HG03060 (cell line): ENCODE measurements at regions not wholly inside any gene's neighbourhood (a gene's known extent, or its start where the extent isn't known, plus 50 kb on each side); places are given as distances from the start of the nearest gene placed in this dataset.

Experiments
- ATAC-seq: cut with Tn5 transposase; IDR thresholded peaks from one replicate; pipeline ENCODE4 v1.9.1; 2021; ENCODE audit warnings: low read depth, moderate number of reproducible peaks; ENCODE audit not compliant: unreplicated experiment

DNA sequence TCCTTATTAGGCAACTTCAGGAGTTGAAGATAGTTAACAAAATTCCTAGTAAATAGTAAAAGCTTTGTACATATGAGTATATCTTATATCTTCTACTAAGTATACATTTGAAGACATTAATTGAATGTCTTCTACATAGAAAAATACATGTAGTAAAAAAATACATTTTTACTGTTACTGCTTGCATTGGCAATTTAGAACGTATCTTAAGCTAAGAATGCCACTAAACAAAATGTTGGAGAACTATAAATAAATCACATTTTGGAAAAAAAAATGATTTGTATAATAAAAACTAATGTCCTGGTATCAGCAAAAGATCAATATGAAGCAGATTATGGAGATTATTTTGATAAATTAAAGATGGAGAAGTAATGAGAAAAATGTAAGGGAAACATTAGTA, 434.2 kb upstream of the SLC8A1 start:
- ATAC-seq = no peak

DNA sequence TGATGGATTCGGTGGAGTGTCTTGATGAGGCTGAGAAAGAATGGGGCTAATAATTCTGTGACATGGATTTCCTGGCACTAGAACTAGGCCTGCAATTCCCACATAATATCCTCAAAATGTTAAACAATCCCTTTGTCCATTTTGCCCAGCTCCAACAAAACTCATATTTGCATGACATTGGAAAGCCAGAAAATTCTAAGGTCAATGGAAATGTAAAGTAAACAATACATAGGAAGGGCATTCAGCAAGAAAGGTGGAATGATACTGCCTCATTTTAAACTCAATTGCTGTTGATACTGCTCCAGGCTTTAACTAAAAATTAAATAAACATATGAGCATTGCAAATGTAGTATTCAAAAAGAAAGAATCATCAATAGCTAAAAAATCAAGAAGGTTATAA, 434.8 kb upstream of the SLC8A1 start:
- ATAC-seq = no peak

DNA sequence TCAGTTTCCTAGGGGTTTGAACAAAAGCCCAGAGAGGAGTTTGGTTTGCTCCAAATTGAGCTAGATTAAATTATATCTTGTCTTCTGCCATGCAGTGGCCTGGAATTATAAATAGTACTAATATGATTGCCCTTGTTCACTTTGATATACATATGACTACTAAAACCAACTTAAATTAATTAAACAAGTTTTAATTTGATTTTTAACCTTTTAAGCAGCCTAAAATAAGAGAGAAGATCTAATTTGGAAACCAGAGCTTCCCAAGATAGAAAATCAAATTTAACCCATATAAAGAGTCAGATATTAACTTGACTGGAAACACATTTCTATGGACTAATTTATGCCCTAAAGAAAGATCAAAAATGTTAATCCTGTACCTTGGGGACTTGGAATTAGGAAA, 444.5 kb upstream of the SLC8A1 start:
- ATAC-seq = no peak

DNA sequence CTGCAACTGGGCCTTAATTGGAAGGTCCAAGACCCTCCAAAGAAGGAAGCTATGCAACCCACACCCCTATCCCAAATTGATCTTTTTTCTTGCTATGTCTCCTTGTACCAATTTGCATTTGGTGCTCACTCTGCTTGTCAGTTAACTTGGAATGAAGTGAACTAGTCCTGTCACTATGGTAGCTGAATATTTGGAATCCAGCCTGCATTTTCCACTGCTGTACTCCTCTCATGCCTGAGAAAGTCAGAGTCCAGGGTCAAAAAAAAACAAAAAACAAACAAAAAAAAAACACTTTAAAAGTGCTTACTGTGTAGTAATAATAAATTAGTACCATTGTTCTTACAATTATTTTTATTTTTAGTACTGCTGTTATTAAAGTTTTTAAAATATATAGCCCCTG, 462.8 kb upstream of the SLC8A1 start:
- ATAC-seq = no peak

DNA sequence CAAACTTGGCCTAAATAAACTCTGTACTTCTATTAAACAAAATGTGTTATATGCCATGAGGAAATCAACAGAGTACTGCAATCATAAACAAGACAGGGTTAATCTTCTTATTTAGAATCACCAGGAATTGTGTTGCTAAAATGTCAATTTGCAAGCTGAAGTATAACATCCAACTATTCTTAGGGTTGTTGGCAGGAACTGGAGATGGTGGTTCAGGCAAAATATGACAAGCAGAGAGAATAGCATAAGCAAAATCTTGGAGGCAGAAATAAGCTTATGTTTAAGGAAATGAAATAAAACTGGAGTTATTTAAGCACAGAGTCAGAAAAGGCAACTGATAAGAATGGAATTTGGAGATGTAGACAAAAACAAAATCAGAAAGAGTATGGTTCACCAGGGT, 463.8 kb upstream of the SLC8A1 start:
- no peak for ATAC-seq

DNA sequence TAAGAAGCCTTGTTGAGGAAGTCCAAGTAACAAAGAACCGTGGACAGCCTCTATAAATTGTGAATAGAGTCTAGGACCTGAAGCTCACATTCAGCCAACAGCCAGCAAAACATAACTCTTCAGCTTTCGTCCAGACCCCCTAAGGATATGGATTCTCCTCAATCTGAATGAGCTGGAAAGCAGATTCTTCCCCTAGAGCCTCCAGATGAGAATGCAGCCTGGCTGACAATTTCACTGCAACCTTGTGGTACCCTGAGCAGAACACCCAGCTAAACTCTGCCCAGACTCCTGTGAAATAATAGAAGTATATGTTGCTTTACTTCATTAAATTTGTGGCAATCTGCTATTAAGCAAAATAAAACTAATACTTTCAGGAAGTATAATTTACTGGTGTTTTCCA, 483.5 kb upstream of the SLC8A1 start:
- no peak for ATAC-seq

DNA sequence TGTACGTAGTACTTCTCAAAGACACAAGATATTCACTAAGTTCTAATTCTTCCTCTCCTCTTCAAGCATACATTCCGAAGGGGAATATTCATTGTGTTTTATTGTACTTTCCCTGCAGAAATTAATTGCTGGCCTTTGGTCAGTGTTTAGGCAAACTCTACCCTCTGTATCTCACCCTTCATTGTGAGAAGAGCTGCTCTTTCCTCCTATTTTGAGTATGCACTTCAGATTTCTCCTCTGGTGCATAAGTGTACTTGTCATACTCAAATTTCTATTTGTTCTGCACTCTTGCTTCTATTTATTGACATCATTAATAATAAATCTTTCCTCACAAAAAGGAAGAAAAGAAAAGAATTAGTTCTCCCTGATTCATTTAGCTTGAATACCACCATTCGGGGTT, 485.4 kb upstream of the SLC8A1 start:
- ATAC-seq = no peak

DNA sequence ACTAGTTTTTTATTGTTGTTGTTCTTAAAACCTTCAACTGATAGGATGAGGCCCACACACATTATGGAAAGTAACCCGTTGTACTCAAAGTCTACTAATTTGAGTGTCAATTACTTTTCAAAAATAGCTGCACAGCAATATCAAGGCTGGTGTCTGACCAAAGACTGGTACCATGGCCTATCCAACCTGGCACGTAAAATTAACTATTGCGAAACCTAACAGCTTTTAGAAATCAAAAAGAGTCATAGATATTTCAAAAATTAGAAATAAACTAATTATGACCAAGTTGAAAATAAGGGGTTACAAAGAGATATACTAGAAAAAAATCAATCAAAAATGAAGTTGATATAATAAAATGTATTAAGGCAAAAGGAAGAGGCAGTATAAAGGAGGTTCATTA, 501.5 kb upstream of the SLC8A1 start:
- no peak for ATAC-seq

DNA sequence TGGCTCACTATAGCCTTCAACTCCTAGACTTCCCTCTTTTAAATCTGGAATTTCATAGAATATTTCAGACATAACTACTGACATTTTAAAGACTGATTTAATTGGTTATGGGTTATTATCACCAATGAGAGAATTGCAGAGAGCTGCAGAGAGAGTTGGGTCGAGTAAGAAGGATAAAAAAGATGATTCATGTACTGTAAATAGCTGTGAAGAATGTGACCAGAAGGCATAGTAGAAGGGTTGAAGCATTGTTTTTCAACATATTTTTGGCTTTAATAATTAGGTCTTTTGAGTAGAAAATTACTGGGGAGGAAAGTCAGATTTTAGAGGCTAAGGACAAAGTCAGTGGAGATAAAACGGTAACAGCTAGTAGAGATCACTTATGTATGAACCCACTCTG, 503.2 kb upstream of the SLC8A1 start:
- ATAC-seq = no peak

DNA sequence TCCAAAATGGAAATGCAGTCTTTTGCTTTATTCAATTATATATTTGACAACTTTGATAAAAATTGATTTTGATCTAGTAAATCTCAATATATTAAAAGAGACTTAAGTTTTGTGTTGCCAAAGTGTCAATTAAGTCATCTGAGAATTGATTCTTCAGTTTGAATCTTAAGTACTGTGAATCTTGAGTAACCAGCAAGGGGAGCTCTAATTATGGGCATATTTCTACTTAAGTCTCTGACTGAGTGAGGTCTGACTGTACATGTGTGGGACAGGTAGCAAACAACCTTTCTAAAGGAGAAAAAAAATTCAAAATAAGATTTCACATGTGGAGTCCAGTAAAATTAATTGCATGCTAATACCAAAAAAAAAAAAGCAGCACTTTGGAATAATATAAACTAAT, 503.7 kb upstream of the SLC8A1 start:
- no peak for ATAC-seq

DNA sequence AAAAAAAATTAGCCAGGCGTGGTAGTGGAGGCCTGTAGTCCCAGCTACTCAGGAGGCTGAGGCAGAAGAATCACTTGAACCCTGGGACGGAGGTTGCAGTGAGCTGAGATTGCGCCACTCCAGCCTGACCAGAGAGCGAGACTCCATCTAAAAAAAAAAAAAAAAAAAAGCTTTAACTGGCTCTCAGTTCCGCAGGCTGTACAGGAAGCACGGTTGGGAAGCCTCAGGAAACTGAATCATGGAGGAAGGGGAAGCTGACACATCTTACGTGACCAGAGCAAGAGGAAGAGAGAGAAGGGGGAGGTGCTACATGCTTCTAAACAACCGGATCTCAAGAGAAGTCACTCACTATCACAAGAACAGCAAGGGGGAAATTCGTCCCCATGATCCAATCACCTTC, 505.6 kb upstream of the SLC8A1 start:
- ATAC-seq = no peak

DNA sequence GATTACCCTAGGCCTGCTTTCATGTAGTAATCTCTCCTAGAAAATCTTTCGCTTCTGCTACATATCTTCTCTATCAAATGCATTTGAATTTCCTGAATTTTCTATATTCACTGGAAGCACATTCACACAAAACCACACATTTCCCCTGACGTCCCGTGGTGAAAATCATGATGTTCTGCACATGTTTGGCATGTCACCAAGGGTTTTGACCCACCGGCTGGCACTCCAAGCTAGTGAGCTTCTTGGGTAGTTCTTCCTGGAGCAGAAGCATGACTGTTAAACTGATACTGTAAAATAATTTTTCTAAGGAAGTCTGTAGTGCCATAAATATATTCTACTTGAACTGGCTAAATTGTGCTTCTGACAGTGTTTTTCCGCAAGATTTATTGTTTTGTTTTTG, 510.1 kb upstream of the SLC8A1 start:
- no peak for ATAC-seq

DNA sequence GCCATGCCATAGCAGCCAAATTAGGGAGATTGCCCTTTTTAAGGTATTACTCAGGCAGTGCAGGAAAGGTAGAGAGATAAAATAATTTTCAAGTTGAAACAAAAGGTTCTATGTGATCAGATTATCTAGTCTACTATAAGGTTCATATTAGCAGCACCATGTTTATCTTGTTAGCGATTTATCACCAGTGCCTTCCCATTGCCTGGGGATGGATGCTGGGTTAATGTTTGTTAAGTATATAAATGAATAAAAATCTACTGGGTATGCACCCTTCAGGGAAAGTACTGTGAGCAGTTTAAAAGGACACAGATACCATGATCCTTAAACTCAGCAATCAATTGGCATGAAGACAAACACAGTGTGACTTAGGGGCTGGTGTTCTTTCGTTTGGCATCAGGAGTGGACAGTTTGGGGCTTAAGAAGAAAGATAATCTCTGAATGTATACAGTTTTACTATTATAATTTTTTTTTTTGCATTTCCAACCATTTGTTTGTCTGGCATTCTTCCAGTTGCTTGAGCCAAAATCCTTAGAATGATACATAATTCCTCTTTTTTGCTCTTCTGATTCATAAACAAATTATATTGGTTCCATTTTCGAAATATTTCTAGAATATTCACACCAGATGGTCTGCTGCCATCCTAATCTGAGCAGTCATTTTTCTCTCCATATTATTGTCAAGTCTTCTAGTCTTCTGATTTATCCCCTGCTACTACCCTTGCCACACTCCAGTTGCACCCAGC, 512.8 kb upstream of the SLC8A1 start:
- no peak for ATAC-seq

DNA sequence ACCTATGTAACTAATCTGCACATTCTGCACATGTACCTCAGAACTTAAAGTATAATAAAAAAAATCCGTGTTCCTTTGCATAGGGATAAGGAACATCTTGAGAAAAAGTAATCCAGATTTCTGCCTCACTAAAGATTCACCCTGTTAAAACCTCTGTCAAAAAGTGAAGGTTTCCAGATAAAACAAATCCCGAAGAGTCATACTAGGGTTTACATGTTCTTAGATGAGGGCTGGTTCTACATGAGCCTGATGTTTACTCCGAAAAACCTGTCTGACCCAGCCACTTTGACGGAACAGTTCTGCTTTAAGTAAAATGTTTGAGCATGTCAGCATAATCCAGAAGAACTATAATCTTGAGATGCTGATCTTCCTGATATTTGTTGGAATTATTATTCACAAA, 515.6 kb upstream of the SLC8A1 start:
- ATAC-seq = no peak

DNA sequence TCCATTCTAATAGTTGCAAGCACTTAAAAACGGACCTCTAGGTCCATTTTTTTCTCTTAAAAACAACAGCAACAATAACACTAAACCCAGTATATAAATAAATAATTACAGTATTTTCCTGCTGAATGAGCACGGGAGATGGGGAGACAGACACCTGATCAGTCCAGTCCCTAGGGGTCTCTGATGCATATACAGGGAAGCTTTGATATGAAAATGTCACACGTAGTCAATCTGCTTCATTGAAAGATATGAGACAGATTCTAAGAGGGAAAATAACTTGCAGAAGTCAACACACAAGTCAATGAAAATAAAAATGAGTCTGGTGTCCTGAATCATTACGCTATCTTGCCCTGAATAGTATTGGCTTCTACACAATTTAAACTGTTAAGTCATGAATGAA, 523.3 kb upstream of the SLC8A1 start:
- no peak for ATAC-seq

DNA sequence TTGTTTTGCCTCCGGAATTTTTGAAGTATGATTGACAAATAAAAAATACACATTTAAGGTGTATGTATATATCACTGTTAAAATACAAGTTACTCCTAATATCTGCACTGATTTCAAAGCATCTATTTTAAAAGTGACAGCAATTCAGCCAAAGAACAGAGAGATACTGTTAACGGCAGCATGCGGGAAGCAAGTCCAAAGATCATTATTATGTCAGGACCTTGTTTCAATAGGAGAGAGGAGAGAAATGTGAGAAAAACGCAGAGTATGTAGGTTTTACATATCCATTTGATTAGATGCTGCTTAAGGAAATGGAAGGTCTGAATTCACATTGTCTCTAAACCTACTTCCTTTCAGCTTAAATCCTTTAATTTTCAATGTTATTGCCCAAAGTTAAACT, 545.5 kb upstream of the SLC8A1 start:
- no peak for ATAC-seq

DNA sequence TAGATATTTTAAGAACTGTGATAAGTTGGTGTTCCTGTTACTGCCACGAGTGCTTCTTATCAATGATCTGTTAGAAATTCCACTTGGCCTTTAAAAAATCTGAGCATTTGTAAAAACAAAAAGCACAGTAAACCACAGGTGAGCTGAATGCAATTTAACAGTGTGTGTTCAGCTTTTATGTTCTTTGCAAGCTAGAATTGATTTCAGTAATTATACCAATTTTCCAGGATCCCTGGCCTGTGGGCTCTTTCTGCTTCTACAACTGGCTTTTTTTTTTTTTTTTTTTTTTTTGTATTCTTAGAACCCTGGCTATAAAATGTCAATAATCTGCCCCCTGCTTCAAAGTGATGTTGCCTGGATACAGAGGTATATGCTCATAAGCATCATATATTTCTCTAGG, 548.5 kb upstream of the SLC8A1 start:
- ATAC-seq = no peak

DNA sequence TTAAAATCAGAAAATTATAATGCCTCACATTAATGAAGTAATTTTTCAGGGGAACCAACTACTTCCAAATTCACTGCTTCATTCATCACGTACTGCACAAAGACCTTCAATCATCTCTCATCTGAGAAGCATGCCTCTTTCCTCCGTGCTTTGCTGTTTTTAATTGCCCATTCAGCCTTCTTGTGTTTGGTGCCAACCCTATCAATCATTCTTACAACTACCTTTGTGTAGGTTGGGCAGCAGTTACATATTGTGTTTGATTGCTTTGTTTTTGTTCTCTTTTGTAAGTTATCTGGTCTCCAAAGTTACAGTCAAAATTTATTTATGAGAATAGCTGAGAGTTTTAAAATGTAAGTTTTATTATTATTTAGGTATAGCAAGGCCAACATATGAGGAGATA, 549.0 kb upstream of the SLC8A1 start:
- no peak for ATAC-seq

DNA sequence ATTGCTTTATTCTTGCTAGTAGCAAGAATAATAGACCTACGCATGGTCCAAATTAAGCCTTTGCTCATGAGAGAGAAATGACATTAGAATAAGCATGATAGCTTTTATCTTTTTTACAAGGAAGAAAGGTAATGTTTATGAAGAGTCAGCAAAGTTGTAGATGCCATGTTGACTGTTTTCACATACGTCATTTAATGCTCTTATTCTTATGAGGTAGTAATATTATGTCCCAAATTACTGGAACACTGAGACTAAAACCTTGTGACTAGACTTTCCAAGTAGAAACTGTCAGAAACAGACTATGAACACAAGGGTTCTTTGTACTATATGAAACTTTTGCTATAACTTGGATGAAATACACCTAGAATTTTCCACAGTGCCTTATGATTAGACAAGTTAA, 552.8 kb upstream of the SLC8A1 start:
- no peak for ATAC-seq

DNA sequence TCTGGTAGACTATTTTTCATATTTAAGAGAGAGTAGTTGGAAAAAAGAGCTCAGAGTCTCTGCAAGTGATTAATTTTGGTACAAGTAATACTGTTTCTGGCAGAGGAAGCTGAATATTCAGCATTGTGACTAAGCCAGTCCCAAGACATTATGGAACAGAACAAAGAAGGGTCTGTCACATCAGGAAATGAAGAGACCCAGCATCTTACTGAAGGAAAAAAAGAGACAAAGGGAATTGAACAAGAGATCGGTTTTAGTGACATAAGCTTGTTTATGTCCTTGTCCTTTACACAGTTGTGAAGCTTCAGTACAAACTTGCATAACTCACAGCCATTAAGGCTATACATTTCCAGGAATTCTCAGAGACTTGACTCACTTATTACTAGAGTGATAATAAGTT, 568.5 kb upstream of the SLC8A1 start:
- ATAC-seq = no peak

DNA sequence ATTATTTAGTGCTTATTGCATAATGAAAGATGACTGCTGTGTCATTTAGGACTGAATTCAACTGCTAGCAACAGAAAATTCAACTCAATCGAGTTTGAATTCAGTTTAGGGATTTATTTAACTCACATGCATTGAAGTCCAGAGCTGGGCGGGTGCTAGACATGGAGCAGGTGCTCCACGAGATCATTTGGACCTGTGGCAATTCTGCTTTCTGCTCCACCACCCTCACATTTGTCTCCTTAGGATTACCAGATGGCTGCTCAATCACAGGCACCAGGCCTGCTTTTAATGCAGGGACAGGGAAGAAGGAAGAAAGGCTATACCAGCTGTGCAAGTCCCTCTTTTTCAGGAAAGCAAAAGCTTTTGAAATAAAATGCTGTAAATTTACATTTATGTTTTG, 572.9 kb upstream of the SLC8A1 start:
- no peak for ATAC-seq

DNA sequence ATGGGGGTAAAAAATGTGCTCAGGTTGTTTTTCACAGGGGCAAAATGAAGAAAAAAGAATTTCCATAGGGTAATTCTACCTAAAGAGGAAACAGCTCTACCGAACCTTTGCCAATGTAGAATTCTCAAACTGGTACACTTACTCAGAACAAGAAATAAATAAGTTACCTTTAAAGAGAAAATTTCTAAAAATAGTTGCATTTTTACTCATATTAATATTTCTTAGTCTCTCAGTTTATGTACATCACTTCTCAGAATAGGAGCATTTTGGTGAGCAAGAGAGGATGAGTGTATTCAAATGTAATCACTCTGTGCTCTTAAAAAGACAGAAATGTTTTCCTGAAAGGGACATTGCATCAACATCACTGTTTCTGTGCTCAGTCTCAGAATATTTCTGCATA, 574.7 kb upstream of the SLC8A1 start:
- peak; percentile 95 for ATAC-seq

DNA sequence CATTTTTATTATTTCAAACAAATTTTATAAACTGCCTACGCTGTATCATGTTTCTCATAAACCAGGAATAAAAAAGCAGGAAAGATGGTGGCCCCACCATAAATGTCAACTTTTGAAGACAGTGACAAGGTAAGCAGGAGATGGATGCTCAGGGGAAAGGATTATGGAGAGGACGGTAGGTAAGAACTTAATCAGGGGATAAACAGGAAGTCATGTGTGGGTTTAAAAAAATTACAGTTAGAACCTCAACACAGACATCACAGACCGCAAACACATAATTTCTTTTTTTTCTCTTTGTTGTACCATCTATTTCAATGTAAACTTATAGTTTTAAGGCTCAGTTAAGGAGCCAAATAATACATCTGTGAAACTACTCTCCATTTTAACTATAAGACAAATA, 575.2 kb upstream of the SLC8A1 start:
- no peak for ATAC-seq
